Trophoblast cell (in vitro differentiated cells and primary cell): ENCODE measurements at regions not wholly inside any gene's neighbourhood (a gene's known extent, or its start where the extent isn't known, plus 50 kb on each side); places are given as distances from the start of the nearest gene placed in this dataset.
A peak's percentile ranks its signal among the peaks of the same experiment; 100 is the strongest.

Source experiments
- DNase-seq, 2 donors: peaks; one replicate each; pipeline ENCODE4 v3.0.0-alpha.2; 2016
- H2AFZ ChIP-seq: 2 replicates; pipeline ENCODE4 v1.6.1; 2013; ENCODE audit warnings: low read length, moderate library complexity, mild to moderate bottlenecking; ENCODE audit not compliant: insufficient read depth, poor library complexity
- H2AK5ac ChIP-seq: 2 replicates; pipeline ENCODE4 v1.6.1; 2013; ENCODE audit warnings: mild to moderate bottlenecking, low read length
- H2BK120ac ChIP-seq: 2 replicates; pipeline ENCODE4 v1.6.1; 2013; ENCODE audit warnings: low read length, mild to moderate bottlenecking, moderate library complexity; ENCODE audit not compliant: insufficient read depth, poor library complexity
- H2BK12ac ChIP-seq: 2 replicates; pipeline ENCODE4 v1.6.1; 2013; ENCODE audit warnings: mild to moderate bottlenecking, low read length, moderate library complexity
- H2BK5ac ChIP-seq: 2 replicates; pipeline ENCODE4 v1.6.1; 2013; ENCODE audit warnings: low read length, low read depth, moderate library complexity, mild to moderate bottlenecking; ENCODE audit not compliant: poor library complexity
- H3K14ac ChIP-seq: 2 replicates; pipeline ENCODE4 v1.6.1; 2013; ENCODE audit warnings: mild to moderate bottlenecking, low read length
- H3K18ac ChIP-seq: 2 replicates; pipeline ENCODE4 v1.6.1; 2013; ENCODE audit warnings: mild to moderate bottlenecking, low read length
- H3K23ac ChIP-seq: 2 replicates; pipeline ENCODE4 v1.6.1; 2013; ENCODE audit warnings: low read length
- H3K27ac ChIP-seq: 2 replicates; pipeline ENCODE4 v1.5.1; 2013; ENCODE audit warnings: low read depth, mild to moderate bottlenecking, inconsistent platforms, low read length, moderate library complexity
- H3K27me3 ChIP-seq: 2 replicates; pipeline ENCODE4 v1.6.1; 2013; ENCODE audit warnings: inconsistent platforms, mild to moderate bottlenecking, low read length, moderate library complexity; ENCODE audit not compliant: insufficient read depth
- H3K36me3 ChIP-seq, 2 experiments: 1 replicate in 1 of 2; 2 replicates in 1 of 2; pipeline ENCODE4 v1.6.1; 2013; ENCODE audit warnings: low read length in 2 of 2, mild to moderate bottlenecking in 2 of 2, moderate library complexity in 1 of 2; ENCODE audit not compliant: insufficient read depth in 2 of 2, control insufficient read depth in 1 of 2
- H3K4ac ChIP-seq: 2 replicates; pipeline ENCODE4 v1.6.1; 2013; ENCODE audit warnings: low read depth, mild to moderate bottlenecking, low read length, moderate library complexity
- H3K4me1 ChIP-seq, 2 experiments: 1 replicate in 1 of 2; 2 replicates in 1 of 2; pipeline ENCODE4 v1.6.1; 2013; ENCODE audit warnings: low read length in 2 of 2, mild to moderate bottlenecking in 2 of 2, moderate library complexity in 1 of 2; ENCODE audit not compliant: insufficient read depth in 2 of 2, control insufficient read depth in 1 of 2
- H3K4me2 ChIP-seq: 2 replicates; pipeline ENCODE4 v1.6.1; 2013; ENCODE audit warnings: inconsistent platforms, mild to moderate bottlenecking, low read length, moderate library complexity
- H3K4me3 ChIP-seq: 2 replicates; pipeline ENCODE4 v1.5.1; 2013; ENCODE audit warnings: mild to moderate bottlenecking, low read depth, low read length, inconsistent platforms
- H3K79me1 ChIP-seq: one replicate; pipeline ENCODE4 v1.6.1; 2013; ENCODE audit warnings: low read length
- H3K79me2 ChIP-seq: 2 replicates; pipeline ENCODE4 v1.6.1; 2013; ENCODE audit warnings: low read length, mild to moderate bottlenecking; ENCODE audit not compliant: control insufficient read depth, insufficient read depth, poor library complexity
- H3K9ac ChIP-seq: 2 replicates; pipeline ENCODE4 v1.6.1; 2013; ENCODE audit warnings: mild to moderate bottlenecking, low read length
- H3K9me3 ChIP-seq: 2 replicates; pipeline ENCODE4 v1.6.1; 2013; ENCODE audit warnings: low read depth, mild to moderate bottlenecking, control low read depth, inconsistent platforms, low read length; ENCODE audit not compliant: insufficient read depth
- H4K12ac ChIP-seq: 2 replicates; pipeline ENCODE4 v1.6.1; 2013; ENCODE audit warnings: low read depth, mild to moderate bottlenecking, low read length, moderate library complexity
- H4K8ac ChIP-seq: 2 replicates; pipeline ENCODE4 v1.6.1; 2013; ENCODE audit warnings: low read depth, mild to moderate bottlenecking, low read length, moderate library complexity
- H4K91ac ChIP-seq: one replicate; pipeline ENCODE4 v1.6.1; 2013; ENCODE audit warnings: low read depth, mild to moderate bottlenecking, low read length, moderate library complexity
- WGBS: extraction: QIAGEN DNeasy Blood & Tissue Kit; methylation state at CpG from one replicate; pipeline ENCODE4 v1.1.7; 2013; ENCODE audit warnings: missing lambda C conversion rate; ENCODE audit not compliant: insufficient read length, insufficient coverage; ENCODE audit errors: extremely low coverage; 5-methylcytosine and 5-hydroxymethylcytosine counted together

- Histone ChIP-seq H3K27ac (no peak overlapping the region), H4K8ac (no peak overlapping the region), H3K27me3 (no peaks in the 10 kb centered on the region), H3K18ac (no peak overlapping the region), H3K79me1 (no peaks in the 10 kb centered on the region), H2AFZ (no peak overlapping the region), H3K4me1 (no peaks in the 10 kb centered on the region), H4K12ac (no peak overlapping the region), H3K36me3 (no peaks in the 10 kb centered on the region), H3K14ac (no peak overlapping the region), H3K9me3 (peaks cover 18% of the 10 kb centered on the region), H2AK5ac (no peak overlapping the region), H3K23ac (no peak overlapping the region), H3K4me2 (no peak overlapping the region), H2BK5ac (no peak overlapping the region), H3K79me2 (no peaks in the 10 kb centered on the region), H3K9ac (no peak overlapping the region), H3K4me3 (no peak overlapping the region), H2BK120ac (no peak overlapping the region), H4K91ac (no peak overlapping the region), H3K4ac (no peak overlapping the region), H2BK12ac (no peak overlapping the region)
- no peak for DNase-seq
- no CpG with 5 or more reads among the region's 7 CpGs for WGBS
Observed at GRCh38 chr12:34198924-34199323, 176.6 kb downstream of the ALG10 start.

DNA sequence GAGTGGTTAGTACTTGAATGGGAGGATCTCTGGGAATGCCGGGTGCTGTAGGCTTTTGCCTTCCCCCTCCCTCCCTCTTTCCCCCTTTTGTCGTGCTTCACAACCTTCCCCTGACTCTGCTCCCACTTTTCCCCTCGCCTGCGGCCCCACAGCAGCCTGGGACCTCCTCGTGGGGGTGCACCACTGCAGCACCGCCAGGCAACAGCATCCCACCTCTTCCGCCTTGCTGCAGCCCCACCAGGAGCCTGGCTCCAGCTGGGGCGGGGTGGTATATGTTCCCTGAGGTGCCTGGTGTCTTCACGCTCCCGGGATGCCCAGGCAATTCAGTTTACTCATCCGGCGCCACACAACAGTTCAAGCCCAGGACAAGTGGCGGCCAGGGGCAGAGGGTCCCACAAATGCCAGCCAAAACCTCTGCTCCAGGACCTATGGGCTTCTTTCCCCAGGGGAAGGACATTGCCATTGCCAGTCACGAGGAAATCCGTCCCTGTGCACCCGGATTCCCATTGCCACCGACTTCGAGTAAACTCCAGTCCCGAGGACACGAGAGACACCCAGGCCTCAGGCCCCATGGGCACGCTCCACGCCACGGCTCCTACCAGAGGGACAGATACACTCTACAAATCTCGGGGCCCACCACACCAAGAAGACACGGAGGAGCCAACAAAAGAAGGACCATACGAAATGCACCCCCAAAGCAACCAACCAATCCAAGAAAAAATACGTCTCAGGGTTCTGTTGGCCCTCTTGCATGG lies 181.7 kb downstream of the ALG10 start:
- H3K4me3 ChIP-seq, result no peak overlapping the region
- no peak overlapping the region for H3K14ac ChIP-seq
- no peak overlapping the region for H3K4ac ChIP-seq

DNA sequence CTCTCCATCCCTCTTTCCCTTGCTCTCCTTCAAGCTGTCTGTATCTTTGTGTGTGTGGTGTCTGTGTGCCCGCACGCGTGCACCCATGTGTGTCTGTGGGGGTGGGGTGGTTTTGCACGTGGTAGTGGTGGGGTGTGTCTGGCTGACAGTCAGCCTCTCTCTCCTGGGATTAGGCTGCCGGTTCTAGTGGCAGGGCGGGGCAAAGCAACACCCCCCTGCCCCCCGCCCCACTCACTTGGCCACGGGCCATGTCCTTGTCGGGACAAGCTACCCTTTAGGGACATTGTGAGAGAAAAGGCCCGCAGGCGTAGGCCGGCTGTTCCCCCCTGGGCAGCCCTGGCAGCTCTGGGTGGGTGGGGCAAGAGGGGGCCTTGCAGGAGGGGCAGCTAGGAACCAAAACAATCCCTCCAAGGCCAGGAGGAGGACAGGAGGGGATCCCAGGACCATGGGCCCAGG lies 182.6 kb downstream of the ALG10 start:
- no peak overlapping the region for H2AFZ ChIP-seq
- H3K4me3 ChIP-seq, result peak overlapping the region; percentile 51
- no peaks in the 10 kb centered on the region for H3K79me1 ChIP-seq
- H2BK5ac ChIP-seq, result no peak overlapping the region
- no CpG with 5 or more reads among the region's 12 CpGs for WGBS
- H3K18ac ChIP-seq, result no peak overlapping the region
- H3K4me2 ChIP-seq, result no peak overlapping the region
- H3K79me2 ChIP-seq, result no peaks in the 10 kb centered on the region
- no peak overlapping the region for H3K23ac ChIP-seq
- no peaks in the 10 kb centered on the region for H3K36me3 ChIP-seq
- DNase-seq, result no peak
- no peak overlapping the region for H3K4ac ChIP-seq
- H2BK12ac ChIP-seq, result no peak overlapping the region
- H3K9me3 ChIP-seq, result peaks cover 71% of the 10 kb centered on the region
- no peak overlapping the region for H4K8ac ChIP-seq
- no peaks in the 10 kb centered on the region for H3K27me3 ChIP-seq
- no peak overlapping the region for H3K27ac ChIP-seq
- H3K9ac ChIP-seq, result no peak overlapping the region
- no peaks in the 10 kb centered on the region for H3K4me1 ChIP-seq
- H2BK120ac ChIP-seq, result no peak overlapping the region
- H3K14ac ChIP-seq, result no peak overlapping the region
- H4K12ac ChIP-seq, result no peak overlapping the region
- H2AK5ac ChIP-seq, result no peak overlapping the region
- H4K91ac ChIP-seq, result no peak overlapping the region

More for the DNA sequence above, 181.7 kb downstream of the ALG10 start:
- Histone ChIP-seq H4K8ac (no peak overlapping the region), H4K91ac (no peak overlapping the region), H3K79me1 (no peaks in the 10 kb centered on the region), H3K79me2 (no peaks in the 10 kb centered on the region), H2BK12ac (no peak overlapping the region), H2AFZ (no peak overlapping the region), H3K36me3 (no peaks in the 10 kb centered on the region), H3K27ac (no peak overlapping the region), H3K4me2 (no peak overlapping the region), H2BK5ac (no peak overlapping the region), H4K12ac (no peak overlapping the region), H3K9ac (no peak overlapping the region), H3K27me3 (no peaks in the 10 kb centered on the region), H2AK5ac (no peak overlapping the region), H3K23ac (no peak overlapping the region), H3K18ac (no peak overlapping the region), H2BK120ac (no peak overlapping the region), H3K9me3 (peaks cover 64% of the 10 kb centered on the region), H3K4me1 (no peaks in the 10 kb centered on the region)
- DNase-seq, result no peak
- no CpG with 5 or more reads among the region's 27 CpGs for WGBS

GRCh38 chr12:34205401-34205800 lies 183.1 kb downstream of the ALG10 start:
- Histone ChIP-seq H3K9me3 (peaks cover 77% of the 10 kb centered on the region), H3K23ac (no peak overlapping the region), H3K4me1 (no peaks in the 10 kb centered on the region), H3K79me2 (no peaks in the 10 kb centered on the region), H3K79me1 (no peaks in the 10 kb centered on the region), H2AFZ (no peak overlapping the region), H2BK5ac (no peak overlapping the region), H3K18ac (no peak overlapping the region), H3K4me3 (no peak overlapping the region), H2AK5ac (no peak overlapping the region), H2BK12ac (no peak overlapping the region), H3K9ac (no peak overlapping the region), H3K4ac (no peak overlapping the region), H4K12ac (no peak overlapping the region), H3K14ac (no peak overlapping the region), H3K27me3 (no peaks in the 10 kb centered on the region), H3K4me2 (no peak overlapping the region), H3K27ac (no peak overlapping the region), H4K91ac (no peak overlapping the region), H3K36me3 (no peaks in the 10 kb centered on the region), H4K8ac (no peak overlapping the region), H2BK120ac (no peak overlapping the region)
- no peak for DNase-seq
- no CpG with 5 or more reads among the region's 24 CpGs for WGBS
